ENCODE measurements at regions not wholly inside any gene's neighbourhood (a gene's known extent, or its start where the extent isn't known, plus 50 kb on each side); places are given as distances from the start of the nearest gene placed in this dataset.

- no peak for DNase-seq
- no peaks in the 10 kb centered on the region for H3K9me3 Mint-ChIP-seq
- peaks cover 2% of the 10 kb centered on the region for H3K27me3 Mint-ChIP-seq
- no peak overlapping the region for H3K4me3 Mint-ChIP-seq
- ChIA-PET POLR2A (no interaction called here), CTCF (interaction anchor here (0.7 kb wide), 1 partner anchor 10 kb away, joined by 3 read pairs; no protein-coding TSS in a partner anchor)
- H3K27ac Mint-ChIP-seq, result no peak overlapping the region
- no peaks in the 10 kb centered on the region for H3K4me1 Mint-ChIP-seq
- H3K36me3 Mint-ChIP-seq (ENCODE audit: low read depth), result no peaks in the 10 kb centered on the region
Measured at GRCh38 chr16:50939356-50939755, 197.5 kb downstream of the CYLD start.

- CTCF ChIA-PET, result no interaction called here
- Mint-ChIP-seq H3K4me3 (no peak overlapping the region), H3K36me3 (ENCODE audit: low read depth) (no peaks in the 10 kb centered on the region), H3K27ac (no peak overlapping the region), H3K4me1 (no peaks in the 10 kb centered on the region), H3K27me3 (peaks cover 2% of the 10 kb centered on the region), H3K9me3 (no peaks in the 10 kb centered on the region)
- POLR2A ChIA-PET, result no interaction called here
- no peak for DNase-seq
Measured at GRCh38 chr16:50938932-50939331, 197.0 kb downstream of the CYLD start.

GRCh38 chr16:50933262-50933661 lies 191.4 kb downstream of the CYLD start:
- POLR2A ChIA-PET, result no interaction called here
- no peaks in the 10 kb centered on the region for H3K4me1 Mint-ChIP-seq
- DNase-seq, result no peak
- no peaks in the 10 kb centered on the region for H3K9me3 Mint-ChIP-seq
- CTCF ChIA-PET, result no interaction called here
- no peak overlapping the region for H3K4me3 Mint-ChIP-seq
- peaks cover 2% of the 10 kb centered on the region for H3K27me3 Mint-ChIP-seq
- H3K36me3 Mint-ChIP-seq (ENCODE audit: low read depth), result no peaks in the 10 kb centered on the region
- no peak overlapping the region for H3K27ac Mint-ChIP-seq

- no peaks in the 10 kb centered on the region for H3K4me1 Mint-ChIP-seq
- ChIA-PET CTCF (no interaction called here), POLR2A (no interaction called here)
- H3K4me3 Mint-ChIP-seq, result no peak overlapping the region
- H3K27me3 Mint-ChIP-seq, result peaks cover 2% of the 10 kb centered on the region
- no peaks in the 10 kb centered on the region for H3K36me3 Mint-ChIP-seq (ENCODE audit: low read depth)
- no peaks in the 10 kb centered on the region for H3K9me3 Mint-ChIP-seq
- H3K27ac Mint-ChIP-seq, result no peak overlapping the region
- no peak for DNase-seq
Measured at GRCh38 chr16:50932348-50932935, 190.6 kb downstream of the CYLD start.

GRCh38 chr16:50928065-50928464 lies 186.2 kb downstream of the CYLD start:
- POLR2A ChIA-PET, result no interaction called here

GRCh38 chr16:50925758-50926357 lies 184.0 kb downstream of the CYLD start:
- no peaks in the 10 kb centered on the region for H3K4me1 Mint-ChIP-seq
- CTCF ChIA-PET, result no interaction called here
- no peak for DNase-seq
- no peaks in the 10 kb centered on the region for H3K9me3 Mint-ChIP-seq
- no peaks in the 10 kb centered on the region for H3K36me3 Mint-ChIP-seq (ENCODE audit: low read depth)
- no peak overlapping the region for H3K27ac Mint-ChIP-seq
- no peak overlapping the region for H3K4me3 Mint-ChIP-seq
- POLR2A ChIA-PET, result no interaction called here
- H3K27me3 Mint-ChIP-seq, result no peaks in the 10 kb centered on the region

More at GRCh38 chr16:50928065-50928464, 186.2 kb downstream of the CYLD start:
- Mint-ChIP-seq H3K4me1 (no peaks in the 10 kb centered on the region), H3K27ac (no peak overlapping the region), H3K9me3 (no peaks in the 10 kb centered on the region), H3K36me3 (ENCODE audit: low read depth) (no peaks in the 10 kb centered on the region), H3K4me3 (no peak overlapping the region), H3K27me3 (no peaks in the 10 kb centered on the region)
- CTCF ChIA-PET, result no interaction called here
- no peak for DNase-seq

GRCh38 chr16:50924759-50925545 lies 183.1 kb downstream of the CYLD start:
- Mint-ChIP-seq H3K27ac (no peak overlapping the region), H3K36me3 (ENCODE audit: low read depth) (no peaks in the 10 kb centered on the region), H3K4me3 (no peak overlapping the region), H3K27me3 (no peaks in the 10 kb centered on the region), H3K9me3 (no peaks in the 10 kb centered on the region), H3K4me1 (no peaks in the 10 kb centered on the region)
- CTCF ChIA-PET, result no interaction called here
- no peak for DNase-seq
- POLR2A ChIA-PET, result no interaction called here

GRCh38 chr16:50917950-50918703 lies 176.2 kb downstream of the CYLD start:
- Mint-ChIP-seq H3K27ac (no peak overlapping the region), H3K27me3 (no peaks in the 10 kb centered on the region), H3K4me3 (no peak overlapping the region), H3K9me3 (no peaks in the 10 kb centered on the region), H3K4me1 (no peaks in the 10 kb centered on the region), H3K36me3 (ENCODE audit: low read depth) (no peaks in the 10 kb centered on the region)
- ChIA-PET POLR2A (no interaction called here), CTCF (no interaction called here)
- no peak for DNase-seq

GRCh38 chr16:50916040-50916439 lies 174.2 kb downstream of the CYLD start:
- POLR2A ChIA-PET, result no interaction called here
- H3K27ac Mint-ChIP-seq, result no peak overlapping the region
- no peaks in the 10 kb centered on the region for H3K4me1 Mint-ChIP-seq
- CTCF ChIA-PET, result no interaction called here
- H3K4me3 Mint-ChIP-seq, result no peak overlapping the region
- peaks cover 5% of the 10 kb centered on the region for H3K27me3 Mint-ChIP-seq
- no peak for DNase-seq
- no peaks in the 10 kb centered on the region for H3K9me3 Mint-ChIP-seq
- no peaks in the 10 kb centered on the region for H3K36me3 Mint-ChIP-seq (ENCODE audit: low read depth)

- Mint-ChIP-seq H3K4me3 (no peak overlapping the region), H3K4me1 (no peaks in the 10 kb centered on the region), H3K9me3 (no peaks in the 10 kb centered on the region), H3K27me3 (peaks cover 6% of the 10 kb centered on the region), H3K36me3 (ENCODE audit: low read depth) (no peaks in the 10 kb centered on the region), H3K27ac (no peak overlapping the region)
- ChIA-PET POLR2A (no interaction called here), CTCF (no interaction called here)
- DNase-seq, result no peak
Measured at GRCh38 chr16:50915120-50915519, 173.2 kb downstream of the CYLD start.

GRCh38 chr16:50910736-50911100 lies 168.8 kb downstream of the CYLD start:
- no peak for DNase-seq
- POLR2A ChIA-PET, result no interaction called here
- Mint-ChIP-seq H3K36me3 (ENCODE audit: low read depth) (no peaks in the 10 kb centered on the region), H3K27me3 (peaks cover 8% of the 10 kb centered on the region), H3K4me1 (no peaks in the 10 kb centered on the region), H3K9me3 (no peaks in the 10 kb centered on the region), H3K4me3 (no peak overlapping the region), H3K27ac (no peak overlapping the region)
- CTCF ChIA-PET, result interaction anchor here (0.9 kb wide), 1 partner anchor 9 kb away, joined by 3 read pairs; no protein-coding TSS in a partner anchor

GRCh38 chr16:50909831-50910735 lies 168.2 kb downstream of the CYLD start:
- H3K9me3 Mint-ChIP-seq, result no peaks in the 10 kb centered on the region
- CTCF ChIA-PET, result interaction anchor here (0.9 kb wide), 1 partner anchor 8 kb away, joined by 3 read pairs; no protein-coding TSS in a partner anchor

More at GRCh38 chr16:50909831-50910735, 168.2 kb downstream of the CYLD start:
- Mint-ChIP-seq H3K4me1 (no peaks in the 10 kb centered on the region), H3K27me3 (peaks cover 8% of the 10 kb centered on the region), H3K4me3 (no peak overlapping the region), H3K36me3 (ENCODE audit: low read depth) (no peaks in the 10 kb centered on the region), H3K27ac (no peak overlapping the region)
- POLR2A ChIA-PET, result no interaction called here
- DNase-seq, result no peak
